Sigmoid colon (tissue), 4 donors: ENCODE measurements at regions not wholly inside any gene's neighbourhood (a gene's known extent, or its start where the extent isn't known, plus 50 kb on each side); places are given as distances from the start of the nearest gene placed in this dataset.

Experiments
- EP300 ChIP-seq, 4 donors: sonication (generic); formaldehyde crosslinking; IDR thresholded peaks; one replicate each; pipeline ENCODE4 v1.6.1; 2017; ENCODE audit warnings: antibody characterized with exemption in 4 of 4
- POLR2A ChIP-seq, 2 donors: fragments of 450-650 bp; IDR thresholded peaks; one replicate each; pipeline ENCODE4 v1.6.1; 2016; ENCODE audit warnings: antibody characterized with exemption in 2 of 2, mild to moderate bottlenecking in 2 of 2, moderate library complexity in 2 of 2
- POLR2AphosphoS5 ChIP-seq, 4 donors: sonication (generic); formaldehyde crosslinking; IDR thresholded peaks; one replicate each; pipeline ENCODE4 v1.6.1; 2017; ENCODE audit warnings: antibody characterized with exemption in 4 of 4
- TF ChIP-seq, protein P1 (sequence below), 4 experiments: fragments of 450-650 bp in 3 of 4; fragments of 200-600 bp in 1 of 4; IDR thresholded peaks; one replicate each; pipeline ENCODE4 v1.5.1; 2016 to 2019; ENCODE audit warnings: antibody characterized with exemption in 4 of 4, mild to moderate bottlenecking in 3 of 4, moderate library complexity in 2 of 4

DNA sequence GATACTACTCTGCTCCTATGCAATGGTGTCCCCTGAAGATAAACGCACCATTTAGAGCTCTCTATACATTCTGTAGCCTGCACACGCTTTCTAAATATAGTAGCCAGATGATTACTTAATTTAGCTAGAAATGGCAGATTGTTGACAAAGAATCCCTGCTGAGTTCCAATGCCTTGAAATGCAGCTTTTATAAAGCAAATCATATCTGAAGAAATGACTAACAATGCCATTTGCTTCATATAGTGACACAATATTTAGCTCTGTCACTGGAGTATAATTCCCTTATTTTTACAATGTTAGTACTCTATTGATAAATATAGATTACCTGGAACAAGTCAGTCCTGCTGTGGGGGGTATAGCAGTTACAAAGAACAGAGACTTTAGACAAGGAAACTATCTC is 166.2 kb downstream of the CDCA7 start:
- TF ChIP-seq, protein P1, sequence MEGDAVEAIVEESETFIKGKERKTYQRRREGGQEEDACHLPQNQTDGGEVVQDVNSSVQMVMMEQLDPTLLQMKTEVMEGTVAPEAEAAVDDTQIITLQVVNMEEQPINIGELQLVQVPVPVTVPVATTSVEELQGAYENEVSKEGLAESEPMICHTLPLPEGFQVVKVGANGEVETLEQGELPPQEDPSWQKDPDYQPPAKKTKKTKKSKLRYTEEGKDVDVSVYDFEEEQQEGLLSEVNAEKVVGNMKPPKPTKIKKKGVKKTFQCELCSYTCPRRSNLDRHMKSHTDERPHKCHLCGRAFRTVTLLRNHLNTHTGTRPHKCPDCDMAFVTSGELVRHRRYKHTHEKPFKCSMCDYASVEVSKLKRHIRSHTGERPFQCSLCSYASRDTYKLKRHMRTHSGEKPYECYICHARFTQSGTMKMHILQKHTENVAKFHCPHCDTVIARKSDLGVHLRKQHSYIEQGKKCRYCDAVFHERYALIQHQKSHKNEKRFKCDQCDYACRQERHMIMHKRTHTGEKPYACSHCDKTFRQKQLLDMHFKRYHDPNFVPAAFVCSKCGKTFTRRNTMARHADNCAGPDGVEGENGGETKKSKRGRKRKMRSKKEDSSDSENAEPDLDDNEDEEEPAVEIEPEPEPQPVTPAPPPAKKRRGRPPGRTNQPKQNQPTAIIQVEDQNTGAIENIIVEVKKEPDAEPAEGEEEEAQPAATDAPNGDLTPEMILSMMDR (IDR thresholded peaks at IDR 0.05): no peak
- TF ChIP-seq EP300 (IDR thresholded peaks at IDR 0.05): no peak
- TF ChIP-seq POLR2AphosphoS5 (IDR thresholded peaks at IDR 0.05): no peak
- TF ChIP-seq POLR2A (IDR thresholded peaks at IDR 0.05): no peak
